HG03565 (cell line): ENCODE measurements at regions not wholly inside any gene's neighbourhood (a gene's known extent, or its start where the extent isn't known, plus 50 kb on each side); places are given as distances from the start of the nearest gene placed in this dataset.

Experiments
- ATAC-seq: cut with Tn5 transposase; IDR thresholded peaks from one replicate; pipeline ENCODE4 v1.9.1; 2021; ENCODE audit warnings: mild to moderate bottlenecking, moderate library complexity; ENCODE audit not compliant: unreplicated experiment

DNA sequence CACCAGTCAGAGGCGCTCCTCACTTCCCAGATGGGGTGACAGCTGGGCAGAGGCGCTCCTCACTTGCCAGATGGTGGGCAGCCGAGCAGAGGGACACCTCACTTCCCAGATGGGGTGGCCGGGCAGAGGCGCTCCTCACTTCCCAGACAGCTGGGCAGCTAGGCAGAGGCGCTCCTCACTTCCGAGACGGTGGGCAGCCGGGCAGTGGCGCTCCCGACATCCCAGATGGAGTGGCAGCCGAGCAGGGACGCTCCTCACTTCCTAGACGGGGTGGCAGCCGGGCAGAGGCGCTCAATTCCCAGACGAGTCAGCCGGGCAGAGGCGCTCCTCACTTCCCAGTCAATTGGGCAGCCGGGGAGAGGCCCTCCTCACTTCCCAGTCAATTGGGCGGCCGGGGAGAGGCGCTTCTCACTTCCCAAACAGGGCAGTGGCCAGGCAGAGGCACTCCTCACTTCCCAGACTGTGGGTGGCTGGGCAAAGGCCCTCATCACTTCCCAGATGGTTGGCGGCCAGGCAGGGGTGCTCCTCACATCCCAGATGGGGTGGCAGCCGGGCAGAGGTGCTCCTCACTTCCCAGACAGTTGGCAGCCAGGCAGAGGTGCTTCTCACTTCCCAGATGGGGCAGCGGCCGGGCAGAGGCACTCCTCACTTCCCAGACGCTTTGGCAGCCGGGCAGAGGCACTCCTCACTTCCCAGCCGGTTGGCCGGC, 143.8 kb upstream of the ARID2 start:
- ATAC-seq, result no peak

DNA sequence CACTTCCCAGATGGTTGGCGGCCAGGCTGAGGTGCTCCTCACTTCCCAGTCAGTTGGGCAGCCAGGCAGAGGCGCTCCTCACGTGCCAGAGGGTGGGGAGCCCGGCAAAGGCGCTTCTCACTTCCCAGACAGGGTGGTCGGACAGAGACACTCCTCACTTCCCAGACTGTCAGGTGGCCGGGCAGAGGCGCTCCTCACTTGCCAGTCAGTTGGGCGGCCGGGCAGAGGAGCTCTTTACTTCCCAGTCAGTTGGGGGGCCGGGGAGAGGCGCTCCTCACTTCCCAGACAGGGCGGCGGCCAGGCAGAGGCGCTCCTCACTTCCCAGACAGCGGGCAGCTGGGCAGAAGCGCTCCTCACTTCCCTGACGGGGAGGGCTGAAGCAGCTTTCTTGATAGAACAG, 143.0 kb upstream of the ARID2 start:
- ATAC-seq, result no peak

DNA sequence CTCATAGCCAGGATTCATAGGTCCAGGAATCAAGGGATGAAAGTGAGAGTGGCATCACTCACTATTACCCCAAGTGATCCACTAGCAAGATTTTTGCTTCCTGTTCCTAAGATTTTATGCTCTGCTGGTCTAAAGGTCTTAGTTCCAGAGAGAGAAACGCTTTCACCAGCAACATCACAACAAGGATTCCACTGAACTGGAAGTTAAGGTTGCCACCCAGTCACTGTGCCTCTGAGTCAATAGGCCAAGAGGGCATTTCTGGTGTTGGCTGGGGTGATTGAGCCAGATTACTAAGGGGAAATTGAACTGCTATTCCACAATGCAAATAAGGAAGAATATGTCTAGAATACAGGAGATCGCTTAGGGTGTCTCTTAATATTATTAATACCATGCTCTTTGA, 142.5 kb upstream of the ARID2 start:
- no peak for ATAC-seq

DNA sequence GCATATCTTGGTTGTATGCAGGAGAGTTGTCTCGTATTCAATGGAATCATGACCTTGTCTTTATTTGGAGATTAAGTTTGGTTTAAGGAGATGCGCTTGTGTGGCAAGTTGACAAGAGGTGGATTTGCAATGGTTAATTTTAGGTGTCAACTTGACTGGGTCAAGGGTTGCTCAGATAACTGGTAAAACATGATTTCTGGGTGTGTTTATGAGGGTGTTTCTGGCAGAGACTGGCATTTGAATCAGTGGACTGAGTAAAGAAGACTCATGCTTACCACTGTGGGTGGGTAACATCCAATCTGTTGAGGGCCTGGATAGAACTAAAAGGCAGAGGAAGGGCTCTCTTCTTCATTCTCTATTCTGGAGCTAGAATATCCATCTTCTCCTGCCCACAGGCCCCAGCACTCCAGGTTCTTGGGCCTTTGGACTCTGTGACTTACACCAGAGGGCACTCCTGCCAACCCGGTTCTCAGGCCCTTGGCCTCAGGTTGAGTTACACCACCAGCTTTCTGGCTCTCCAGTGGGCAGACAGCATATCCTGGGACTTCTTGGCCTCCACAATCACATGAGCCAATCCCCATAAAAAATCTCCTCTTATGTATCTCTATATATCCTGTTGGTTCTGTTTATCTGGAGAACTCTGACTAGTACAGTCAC, 141.5 kb upstream of the ARID2 start:
- no peak for ATAC-seq

DNA sequence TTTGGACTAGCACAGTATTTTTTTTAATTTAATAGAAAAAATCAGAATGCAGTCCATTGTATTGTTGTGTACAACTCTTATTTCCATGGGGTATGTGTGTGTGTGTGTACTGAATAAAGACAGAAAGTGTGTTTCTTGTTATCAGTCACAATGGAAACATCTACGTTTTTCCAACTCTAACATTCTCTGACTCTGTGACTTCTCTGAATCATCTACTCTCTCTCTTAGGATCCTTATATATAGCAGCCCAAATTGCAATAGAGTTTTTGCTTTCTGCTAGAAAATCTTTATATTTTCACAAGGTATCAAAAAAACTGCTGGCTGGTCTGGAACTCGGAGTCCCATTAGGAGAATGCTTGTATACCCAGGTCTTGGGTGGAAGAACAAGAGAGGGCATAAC, 138.9 kb upstream of the ARID2 start:
- no peak for ATAC-seq

DNA sequence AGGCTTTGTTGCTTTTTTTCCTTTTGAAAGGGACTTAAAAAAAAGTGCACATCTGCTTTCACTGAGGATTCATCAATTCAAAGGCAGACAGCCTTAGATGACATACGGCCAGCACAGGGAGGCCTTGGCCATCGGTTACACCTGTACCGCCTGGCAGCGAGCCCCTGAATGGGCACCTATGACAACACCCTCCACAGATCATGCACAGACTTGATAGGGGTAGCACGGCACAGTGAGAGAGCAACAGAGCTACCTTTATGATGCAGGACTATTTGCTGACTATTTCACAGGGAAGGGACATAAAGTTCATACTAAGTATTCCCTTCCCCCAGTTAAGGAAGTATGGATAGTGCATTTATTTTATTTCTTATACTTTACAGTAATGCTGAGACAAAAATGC, 137.9 kb upstream of the ARID2 start:
- ATAC-seq, result no peak

DNA sequence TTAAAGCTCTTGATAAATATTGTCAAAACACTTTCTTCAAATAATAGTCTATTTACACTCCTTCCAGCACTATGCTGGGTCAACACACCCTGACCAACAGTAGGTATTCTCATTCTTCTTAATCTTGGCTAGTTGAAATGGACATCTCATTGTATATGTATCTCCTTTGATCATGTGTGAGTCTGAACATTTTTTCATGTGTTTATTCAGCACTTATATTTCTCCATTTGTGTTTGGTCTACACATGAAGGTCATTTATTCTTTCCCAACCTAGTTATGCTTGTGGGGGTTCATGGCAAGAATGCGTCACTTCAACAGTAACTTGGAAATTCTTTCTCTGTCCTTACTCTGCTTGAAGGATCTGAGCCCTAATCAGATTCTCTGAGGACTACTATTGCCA, 133.1 kb upstream of the ARID2 start:
- ATAC-seq, result no peak

DNA sequence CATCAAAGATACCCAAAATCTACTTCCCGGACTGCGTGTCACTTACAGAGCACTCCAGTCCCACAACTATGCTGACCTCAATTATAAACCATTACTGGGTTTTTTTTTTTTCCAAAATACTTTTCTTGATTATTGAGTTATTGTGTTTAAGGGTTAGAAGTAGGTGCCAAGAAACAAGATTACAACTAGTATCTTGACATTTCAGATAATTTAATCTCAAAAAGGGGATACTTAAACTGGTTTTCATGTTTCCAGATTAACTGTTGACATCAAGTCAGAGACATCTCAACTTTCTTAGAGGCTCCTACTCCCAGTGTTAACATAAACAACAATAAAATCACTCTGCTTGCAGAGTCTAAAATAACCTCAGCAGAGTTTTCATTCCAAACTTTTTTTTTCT, 131.2 kb upstream of the ARID2 start:
- no peak for ATAC-seq

DNA sequence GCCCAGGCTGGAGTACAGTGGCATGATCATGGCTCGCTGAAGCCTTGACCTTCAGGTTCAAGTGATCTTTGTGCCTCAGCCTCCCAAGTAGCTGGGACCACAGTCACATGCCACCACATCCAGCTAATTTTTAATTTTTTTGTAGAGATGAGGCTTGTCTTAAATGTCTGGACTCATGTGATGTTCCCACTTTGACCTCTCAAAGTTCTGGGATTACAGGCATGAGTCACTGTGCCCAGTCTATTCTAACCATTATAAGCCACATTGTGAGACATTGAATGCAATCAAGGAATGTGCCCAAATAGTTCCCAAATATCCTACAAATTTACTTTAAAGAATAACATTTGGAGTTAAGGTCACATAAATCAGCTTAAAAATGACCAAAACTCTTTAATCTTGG, 130.7 kb upstream of the ARID2 start:
- no peak for ATAC-seq

DNA sequence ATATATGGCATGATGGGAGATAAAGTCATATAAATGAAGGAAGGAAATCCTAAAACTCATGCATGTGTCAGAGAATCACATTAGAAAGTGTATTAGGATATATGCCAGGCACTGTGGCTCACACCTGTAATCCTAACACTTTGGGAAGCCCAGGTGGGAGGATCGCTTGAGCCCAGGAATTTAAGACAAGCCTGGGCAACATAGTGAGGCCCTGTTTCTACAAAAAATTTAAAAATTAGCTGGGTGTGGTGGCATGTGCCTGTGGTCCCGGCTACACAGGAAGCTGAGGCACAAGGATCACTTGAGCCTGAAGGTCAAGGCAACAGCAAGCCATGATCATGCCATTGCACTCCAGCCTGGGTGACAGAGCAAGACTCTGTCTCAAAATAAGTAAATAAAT, 130.3 kb upstream of the ARID2 start:
- ATAC-seq, result no peak

DNA sequence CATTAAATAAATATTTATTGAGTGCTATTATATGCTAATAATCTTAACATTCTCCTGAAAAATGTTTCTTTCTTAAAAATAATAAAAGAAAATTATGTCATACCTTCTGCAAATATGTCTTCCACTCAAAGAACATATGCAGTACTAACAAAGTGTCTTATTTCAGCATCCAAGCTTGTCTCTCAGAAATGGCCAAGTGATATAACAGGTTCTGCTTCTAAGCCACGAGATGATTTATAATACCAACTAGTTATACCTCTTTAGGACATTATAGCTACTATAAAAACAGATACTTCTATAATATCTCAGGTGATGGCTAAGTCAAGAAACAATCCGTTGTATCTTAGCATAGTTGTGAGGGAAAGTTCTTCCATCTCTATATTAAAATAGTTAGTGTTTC, 128.1 kb upstream of the ARID2 start:
- ATAC-seq, result no peak

DNA sequence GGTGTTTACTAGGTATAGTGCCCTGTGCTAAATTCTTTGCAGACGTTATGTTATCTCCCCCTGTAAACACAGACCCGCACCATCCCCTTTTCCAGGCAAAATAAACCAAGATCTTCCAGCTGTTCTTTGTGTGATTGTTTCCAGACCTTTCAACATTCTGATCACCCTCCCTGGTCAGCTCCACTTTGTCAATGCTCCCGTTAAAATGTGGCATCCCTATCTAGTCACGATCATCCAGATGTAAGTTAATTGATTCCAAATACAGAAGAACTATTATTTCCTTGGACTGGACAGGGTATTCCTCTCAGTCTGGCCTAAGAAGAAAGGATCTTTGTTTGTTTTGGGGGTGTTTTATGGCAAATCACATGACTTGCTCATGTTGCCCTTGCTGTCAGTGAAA, 127.6 kb upstream of the ARID2 start:
- ATAC-seq, result no peak

DNA sequence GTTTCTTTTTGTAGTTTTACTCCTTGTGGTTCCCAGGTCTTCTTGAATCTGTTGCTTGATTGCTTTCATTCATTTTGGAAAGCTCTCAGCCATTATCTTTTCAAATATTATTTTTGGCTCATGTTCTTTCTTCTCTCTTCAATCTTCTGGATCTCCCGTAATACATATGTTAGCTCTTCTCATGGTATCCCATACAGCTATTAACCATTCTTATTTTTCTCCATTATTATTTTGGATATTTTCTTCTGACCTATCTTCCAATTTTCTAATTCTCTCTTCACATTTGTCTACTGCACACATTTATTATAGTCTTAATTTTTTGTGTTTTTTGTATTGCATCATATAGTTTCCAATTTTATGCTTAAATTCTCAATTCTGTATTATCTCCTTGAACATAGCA, 123.9 kb upstream of the ARID2 start:
- no peak for ATAC-seq

DNA sequence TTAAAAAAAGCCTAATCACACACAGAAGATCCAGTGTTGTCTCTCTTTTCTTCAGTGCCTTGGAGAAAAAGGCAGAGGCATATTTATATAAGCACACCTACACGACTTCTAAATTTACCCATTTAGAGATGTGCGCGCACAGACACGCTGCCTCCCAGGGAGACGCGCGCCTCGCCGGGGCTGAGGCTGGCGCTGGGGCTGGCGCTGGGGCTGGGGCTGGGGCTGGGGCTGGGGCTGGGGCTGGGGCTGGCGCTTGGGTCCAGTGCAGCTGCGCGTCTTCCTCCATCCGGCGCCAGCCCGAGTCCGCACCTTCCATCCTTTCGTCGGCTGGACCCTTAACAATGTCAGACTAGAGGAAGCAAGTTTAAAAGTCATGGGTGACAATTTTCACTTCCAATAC, 118.4 kb upstream of the ARID2 start:
- no peak for ATAC-seq

DNA sequence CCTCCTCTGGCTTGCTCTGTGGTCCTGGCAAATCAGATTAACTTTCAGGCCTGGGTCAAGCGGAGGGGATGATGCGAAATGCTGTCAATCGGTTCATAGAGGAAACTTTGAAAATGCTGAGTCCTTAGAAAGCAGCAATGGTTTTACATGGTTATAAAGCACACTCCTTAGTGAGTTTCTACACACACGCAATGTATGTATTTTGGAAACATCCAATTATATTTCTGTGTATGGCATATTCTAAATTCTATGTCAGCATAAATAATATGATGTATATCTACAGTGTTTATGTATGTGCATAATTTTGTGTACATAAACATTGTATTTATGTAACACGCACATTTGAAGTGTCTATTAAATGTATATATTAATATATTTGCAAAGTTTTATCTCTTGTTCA, 118.0 kb upstream of the ARID2 start:
- no peak for ATAC-seq

DNA sequence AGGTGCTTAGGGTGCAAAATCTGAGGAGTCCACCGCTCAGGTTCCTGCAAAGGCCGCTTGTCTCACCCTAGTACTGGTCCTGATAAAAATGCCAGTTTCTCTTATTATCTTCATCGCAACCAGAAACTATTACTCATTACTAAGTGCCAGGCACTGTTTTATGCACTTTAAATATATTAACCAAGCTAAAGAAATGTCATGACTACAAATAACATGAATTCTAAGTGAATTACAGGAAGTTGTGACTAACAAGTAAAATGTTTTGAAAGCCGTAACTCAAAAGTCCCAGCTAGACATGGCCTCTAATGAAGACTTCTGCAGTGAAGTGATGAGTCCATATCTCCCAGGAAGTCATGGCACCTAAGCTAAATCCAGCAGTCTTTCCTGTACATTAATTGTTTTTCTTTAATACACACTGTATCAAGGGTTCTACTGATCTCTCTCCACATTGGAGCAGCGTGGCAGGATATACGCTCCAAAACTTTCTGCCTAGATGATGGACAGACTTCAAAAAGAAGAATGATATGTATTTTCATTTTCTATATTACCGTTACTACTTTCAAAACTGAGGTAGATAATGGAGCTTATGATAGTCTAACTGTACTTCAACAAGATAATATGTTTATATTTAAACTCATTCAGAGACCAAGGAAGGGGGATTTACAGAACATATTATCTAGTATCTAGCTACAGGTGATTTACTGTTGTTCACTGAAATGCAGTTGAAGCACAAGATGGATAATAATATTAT, 117.3 kb upstream of the ARID2 start:
- no peak for ATAC-seq

DNA sequence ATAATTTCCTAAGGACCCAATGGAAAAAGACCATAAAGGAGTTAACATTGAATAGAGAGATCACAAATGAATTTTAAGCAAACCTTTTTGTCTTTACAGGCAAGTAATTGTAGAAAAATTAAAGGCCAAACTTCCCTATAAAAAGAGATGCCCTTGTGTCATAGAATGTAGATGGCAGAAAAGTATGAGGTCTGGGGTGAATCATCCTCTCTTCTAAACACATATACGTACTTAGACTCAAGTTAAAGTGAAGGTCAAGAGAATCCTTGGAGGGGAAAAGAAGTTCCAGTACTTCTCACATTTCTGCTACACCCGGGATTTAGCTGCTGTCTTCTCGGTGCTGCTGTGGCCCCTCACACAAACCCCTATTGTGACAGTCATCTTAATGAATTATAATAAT, 116.2 kb upstream of the ARID2 start:
- no peak for ATAC-seq

DNA sequence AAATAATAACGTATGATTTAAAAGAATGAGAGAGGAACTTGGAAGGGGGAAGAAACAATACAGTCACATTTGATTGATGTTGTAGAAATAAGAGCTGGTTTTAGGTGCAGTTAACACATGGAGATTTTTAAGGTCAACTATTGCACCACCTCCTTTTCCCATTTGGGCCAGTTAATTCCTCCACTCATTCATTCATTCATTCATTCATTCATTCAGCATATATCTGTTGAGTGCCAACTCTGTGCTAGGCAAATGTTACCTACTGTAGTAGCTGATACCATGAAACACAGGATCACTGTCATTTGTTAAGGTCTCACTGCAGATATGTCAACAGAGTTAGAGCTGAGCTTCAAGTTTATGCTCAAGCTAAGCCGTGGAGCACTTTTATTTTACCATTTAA, 115.7 kb upstream of the ARID2 start:
- ATAC-seq, result no peak

DNA sequence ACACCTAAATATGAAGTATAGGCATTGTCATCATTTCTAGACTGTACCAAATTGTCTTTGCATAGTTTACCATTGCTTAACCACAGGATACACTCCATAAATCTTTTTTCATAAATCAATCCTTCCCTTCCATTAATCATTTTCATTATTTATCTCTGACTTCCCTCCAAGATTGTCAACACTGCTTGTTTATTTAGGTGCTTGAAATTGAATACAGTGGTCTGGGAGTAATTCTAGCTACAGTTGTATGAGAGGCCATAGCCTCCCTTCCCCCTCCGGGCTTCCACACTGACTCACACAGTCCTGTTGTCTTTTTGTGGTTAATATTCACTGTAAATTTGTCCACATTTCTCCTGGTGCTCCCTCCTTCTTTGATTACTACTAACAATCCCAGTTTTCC, 114.2 kb upstream of the ARID2 start:
- ATAC-seq, result no peak

DNA sequence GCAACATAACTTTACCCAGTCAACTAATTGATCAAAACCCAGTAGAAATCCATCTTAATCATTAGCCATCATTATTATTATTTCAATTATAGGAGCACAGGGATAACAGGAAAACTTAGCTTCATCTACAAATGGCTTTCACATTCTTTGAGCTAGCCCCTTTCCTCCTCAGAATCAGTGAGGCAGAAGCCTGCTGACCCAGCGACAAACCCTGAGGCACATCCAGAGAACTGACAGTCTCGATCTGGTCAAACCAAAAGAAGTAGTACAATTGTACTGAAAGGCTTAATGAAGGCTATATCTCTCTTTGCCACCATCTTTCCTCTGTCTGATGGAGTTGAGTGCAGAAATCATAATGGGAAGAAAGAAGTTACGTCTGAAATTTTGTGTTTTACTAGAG, 109.8 kb upstream of the ARID2 start:
- ATAC-seq, result no peak

DNA sequence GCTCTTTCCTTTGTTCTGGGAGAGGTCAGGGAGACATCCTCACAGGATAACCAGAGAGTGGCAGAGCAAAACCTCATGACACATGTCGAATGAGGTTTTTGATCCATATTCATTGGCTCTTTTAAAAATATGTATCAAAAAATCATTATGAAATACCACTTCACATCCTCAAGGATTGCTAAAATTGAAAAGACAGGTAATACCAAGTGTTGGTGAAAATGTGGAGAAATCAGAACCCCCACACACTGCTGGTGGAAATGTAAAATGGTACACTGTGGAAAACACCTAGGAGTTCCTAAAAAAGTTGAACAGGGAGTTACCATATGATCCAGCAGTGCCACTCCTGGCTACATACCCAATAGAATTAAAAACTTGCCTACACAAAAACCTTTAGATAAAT, 107.8 kb upstream of the ARID2 start:
- no peak for ATAC-seq

DNA sequence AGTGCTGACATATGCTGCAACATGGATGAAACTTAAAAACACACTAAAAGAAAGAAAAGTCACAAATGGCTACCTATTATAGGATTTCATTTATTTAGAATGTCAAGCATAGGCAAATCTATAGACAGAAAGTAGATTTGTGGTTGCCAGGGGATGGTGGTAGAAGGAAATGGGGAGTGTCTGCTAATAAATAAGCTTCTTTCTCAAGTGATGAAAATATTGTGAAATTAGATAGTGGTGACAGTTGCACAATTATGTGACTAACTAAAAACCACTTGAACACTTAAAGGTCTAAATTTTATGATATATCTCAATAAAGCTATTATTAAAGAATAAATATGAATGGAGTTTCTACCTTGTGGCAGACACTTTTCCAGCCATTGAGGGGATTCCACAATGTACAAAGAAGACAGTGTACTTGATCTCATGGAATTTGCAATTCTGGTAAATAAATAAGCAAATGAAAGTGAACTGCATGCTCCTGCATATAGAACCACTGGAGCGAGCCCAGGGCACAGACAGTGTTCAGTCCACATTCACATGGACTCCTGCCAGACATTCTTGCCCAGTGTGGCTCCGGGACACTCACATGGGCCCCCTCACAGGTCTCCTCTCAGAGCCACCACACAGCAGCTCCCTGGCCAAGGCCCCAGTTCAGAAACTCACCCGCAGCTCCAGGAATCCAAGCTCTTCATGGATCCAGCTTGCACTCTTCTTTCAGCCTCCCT, 107.1 kb upstream of the ARID2 start:
- no peak for ATAC-seq
